HG03159 (cell line): ENCODE measurements at regions not wholly inside any gene's neighbourhood (a gene's known extent, or its start where the extent isn't known, plus 50 kb on each side); places are given as distances from the start of the nearest gene placed in this dataset.

Experiments
- ATAC-seq: cut with Tn5 transposase; IDR thresholded peaks from one replicate; pipeline ENCODE4 v1.9.1; 2021; ENCODE audit warnings: mild to moderate bottlenecking, moderate library complexity; ENCODE audit not compliant: unreplicated experiment

DNA sequence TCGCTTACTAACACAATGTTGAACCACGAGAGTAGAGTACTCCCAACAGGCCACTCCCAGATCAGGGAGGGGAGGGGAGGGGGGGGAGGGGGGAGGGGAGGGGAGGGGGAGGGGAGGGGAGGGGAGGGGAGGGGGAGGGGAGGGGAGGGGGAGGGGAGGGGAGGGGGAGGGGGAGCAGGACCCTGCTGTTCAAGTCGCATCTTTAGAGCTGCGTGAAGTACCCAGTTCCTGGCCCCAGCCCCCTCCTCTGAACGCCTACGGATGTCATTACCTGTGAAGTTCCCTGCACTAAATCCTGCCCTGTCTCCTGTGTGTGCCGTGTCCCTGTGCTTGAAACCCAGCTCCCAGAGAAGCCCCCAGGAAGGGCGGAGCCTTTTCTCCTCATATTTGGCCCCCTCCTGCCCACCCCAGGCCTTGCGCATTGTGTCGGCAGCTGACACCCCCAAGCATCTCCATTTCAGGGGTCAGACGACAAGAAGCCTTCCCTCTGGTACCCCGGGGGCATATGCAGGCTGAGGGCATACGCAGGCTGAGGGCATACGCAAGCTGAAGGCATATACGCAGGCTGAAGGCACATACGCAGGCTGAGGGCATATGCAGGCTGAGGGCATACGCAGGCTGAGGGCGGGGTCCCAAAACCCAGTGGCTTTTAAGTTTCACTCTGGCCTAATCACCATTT is 330.2 kb downstream of the C16orf95 start:
- no peak for ATAC-seq

DNA sequence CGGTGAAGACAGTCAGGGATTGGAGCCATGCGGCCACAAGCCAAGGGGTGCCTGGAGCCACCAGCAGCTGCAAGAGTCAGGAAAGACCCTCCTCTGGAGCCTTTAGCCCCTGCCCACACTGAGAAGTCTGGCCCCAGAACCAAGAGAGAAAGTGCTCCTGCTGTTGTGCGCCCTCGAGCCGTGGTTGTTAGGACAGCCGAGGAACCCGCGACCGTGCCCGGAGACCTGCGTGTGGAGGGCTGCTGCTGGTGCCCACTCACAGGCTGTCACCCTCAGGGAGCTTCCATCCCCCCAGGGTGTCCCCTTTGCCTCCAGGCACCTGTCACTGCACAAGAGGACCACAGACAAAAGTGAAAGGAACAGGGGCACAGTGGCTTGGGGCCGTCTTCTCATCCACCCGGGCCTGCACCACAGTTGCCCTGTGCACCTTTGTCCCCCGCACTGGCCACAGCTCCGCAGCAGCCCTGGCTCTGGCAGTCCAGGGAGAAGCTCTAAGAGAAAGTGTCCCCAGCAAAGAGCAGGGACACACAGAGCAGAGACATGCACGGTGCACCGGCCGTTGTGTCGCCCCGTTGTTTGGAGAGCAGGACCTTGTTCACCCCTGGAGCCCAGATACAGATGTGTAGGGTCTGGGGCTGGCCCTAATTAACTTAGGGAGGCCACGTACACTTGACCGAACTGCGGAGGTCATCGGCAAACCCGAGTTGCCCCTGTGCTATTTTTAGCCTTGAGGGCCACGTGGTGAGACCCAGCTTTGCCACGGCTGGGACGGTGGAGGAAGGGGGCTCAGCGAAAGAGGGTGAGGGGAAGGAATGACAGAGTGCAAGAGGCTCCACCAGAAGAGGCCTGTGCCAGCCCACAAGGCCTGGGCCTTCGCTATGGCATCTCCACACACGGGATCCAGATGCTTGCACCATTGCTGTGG is 329.2 kb downstream of the C16orf95 start:
- ATAC-seq: no peak

DNA sequence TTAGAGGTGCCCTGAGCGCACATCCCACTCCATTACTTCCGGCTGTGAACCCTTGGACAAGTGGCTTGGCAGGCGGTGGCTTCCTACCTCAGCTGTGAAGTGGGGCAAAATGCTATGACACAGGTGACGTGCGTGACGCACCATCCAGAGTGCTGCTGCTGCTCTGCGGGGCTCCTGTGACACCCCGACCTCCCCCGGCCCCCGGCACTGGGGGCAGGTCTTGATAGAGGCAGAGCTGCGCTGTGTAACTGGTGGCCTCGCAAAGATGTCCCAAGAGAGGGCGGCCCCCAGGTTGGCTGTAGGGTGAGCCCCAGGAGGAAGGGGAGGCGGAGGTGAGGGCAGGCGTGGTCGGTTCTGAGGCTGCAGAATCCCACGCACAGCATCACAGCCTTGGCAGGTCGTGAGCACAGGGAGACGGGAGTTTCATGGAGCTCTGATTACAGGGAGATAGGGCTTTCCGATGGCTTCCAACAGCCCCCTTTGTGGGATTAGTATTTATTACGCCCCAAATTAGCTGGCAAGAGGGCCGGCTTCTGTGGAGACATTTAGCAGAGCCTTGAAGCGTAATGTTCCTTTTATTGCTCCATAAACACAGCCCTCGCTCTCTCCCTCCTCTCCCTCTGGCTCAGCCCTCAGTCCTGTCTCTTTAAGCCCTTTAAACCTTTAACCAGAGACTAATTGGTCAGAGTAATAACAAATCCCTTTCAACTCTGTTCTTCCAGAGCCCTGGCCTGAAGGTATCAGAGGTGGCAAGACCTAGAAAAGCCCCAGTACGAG is 328.1 kb downstream of the C16orf95 start:
- no peak for ATAC-seq

DNA sequence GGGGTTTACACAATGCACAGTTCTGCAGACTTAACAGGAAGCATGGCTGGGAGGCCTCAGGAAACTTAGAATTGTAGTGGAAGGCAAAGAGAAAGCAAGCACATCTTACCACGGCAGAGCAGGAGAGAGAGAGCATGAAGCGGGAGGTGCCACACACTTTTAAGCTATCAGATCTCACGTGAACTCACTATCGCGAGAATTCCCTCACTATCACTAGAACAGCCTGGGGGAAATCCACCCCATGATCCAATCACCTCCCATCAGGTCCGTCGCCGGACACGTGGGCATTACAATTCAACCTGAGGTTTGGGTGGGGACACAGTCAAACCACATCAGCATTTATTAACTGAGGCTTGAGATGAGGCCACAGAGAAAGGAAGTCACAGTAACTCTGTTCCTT is 326.7 kb downstream of the C16orf95 start:
- ATAC-seq: no peak

DNA sequence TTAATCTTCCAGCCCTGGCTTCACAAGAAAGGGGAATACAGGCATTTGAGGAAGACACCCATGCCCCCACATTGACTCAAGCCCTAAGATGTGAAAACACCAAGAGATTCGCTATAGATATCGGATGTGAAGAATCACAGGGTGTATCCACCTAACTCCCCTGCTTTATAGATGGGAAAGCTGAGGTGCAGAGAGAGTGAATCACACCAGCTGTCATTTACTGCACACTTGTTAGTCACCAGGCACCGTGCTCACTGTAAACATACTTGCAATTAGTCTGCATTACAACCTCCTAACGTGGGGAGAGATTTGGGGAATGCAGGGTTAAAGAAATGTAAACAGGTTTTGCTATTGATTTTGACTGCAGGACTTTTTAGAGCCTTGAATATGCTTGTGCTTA is 325.5 kb downstream of the C16orf95 start:
- no peak for ATAC-seq

DNA sequence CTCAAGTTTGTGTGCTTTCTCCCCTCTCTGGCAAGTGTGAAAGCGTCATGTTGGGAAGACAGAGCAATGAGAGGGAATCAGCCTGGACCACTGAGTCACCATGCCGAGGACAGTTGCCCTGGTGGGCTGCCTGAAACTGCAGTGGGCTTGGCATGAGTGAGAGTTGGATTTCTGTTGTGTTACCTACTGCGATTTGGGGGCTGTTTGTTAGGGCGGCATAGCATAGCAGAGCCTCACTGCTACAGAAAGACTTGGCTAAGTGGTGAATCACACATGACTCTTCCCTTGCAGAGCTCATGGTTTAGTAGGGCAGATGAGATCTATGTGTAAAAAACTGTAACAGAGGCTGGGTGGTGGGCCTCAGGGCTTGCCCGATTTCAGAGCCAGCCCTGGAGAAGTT is 324.6 kb downstream of the C16orf95 start:
- ATAC-seq: no peak

DNA sequence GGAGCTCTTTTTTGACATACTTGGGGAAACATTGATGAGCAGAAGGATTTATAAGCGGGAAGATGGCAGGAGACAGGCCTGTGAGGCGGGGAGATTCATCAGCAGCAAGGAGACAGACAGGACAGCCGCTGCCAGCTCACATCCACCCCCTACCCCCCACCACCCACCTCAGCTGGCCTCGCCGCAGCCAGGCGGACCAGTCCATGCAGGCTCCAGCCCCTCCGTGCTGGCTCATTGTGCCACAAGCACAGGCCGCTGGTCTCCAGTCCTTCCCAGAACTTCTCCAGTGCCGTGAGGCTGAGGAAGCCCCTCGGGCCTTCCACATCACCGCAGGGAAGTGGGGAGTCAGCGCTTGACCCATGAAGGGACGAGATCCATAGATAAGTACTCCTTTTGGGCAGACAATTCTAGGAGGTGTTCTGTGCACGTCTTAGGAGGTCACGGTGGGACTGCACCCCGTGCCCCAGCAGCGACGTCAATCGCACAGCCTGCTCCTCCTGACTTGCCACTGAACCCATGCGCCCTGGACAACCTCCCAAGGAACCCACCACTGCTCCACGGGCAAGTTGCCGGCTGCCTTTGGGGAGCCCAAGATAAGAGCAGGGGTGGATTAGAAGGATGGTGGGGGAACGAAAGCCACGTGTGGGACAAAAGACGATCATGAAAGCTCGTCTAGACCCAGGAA is 323.6 kb downstream of the C16orf95 start:
- ATAC-seq: no peak

DNA sequence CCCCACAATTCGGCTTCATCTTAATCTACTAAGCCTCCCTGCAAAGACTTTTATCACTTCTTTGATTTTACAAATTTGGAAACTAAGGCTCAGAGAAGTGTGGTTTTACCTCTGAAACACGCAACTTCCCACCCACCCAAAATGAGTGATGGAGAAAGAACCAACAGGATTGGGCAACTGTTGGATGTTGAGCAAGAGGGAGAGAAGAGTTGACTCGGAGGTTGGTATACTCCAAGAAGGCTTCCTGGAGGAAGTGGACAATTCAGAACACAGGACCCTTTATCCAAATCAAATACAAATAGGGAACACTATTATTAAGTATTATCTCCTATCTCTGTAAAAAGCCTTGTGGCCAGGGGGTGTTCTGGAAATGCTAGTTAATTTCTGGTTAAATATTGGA is 323.0 kb downstream of the C16orf95 start:
- ATAC-seq: no peak

DNA sequence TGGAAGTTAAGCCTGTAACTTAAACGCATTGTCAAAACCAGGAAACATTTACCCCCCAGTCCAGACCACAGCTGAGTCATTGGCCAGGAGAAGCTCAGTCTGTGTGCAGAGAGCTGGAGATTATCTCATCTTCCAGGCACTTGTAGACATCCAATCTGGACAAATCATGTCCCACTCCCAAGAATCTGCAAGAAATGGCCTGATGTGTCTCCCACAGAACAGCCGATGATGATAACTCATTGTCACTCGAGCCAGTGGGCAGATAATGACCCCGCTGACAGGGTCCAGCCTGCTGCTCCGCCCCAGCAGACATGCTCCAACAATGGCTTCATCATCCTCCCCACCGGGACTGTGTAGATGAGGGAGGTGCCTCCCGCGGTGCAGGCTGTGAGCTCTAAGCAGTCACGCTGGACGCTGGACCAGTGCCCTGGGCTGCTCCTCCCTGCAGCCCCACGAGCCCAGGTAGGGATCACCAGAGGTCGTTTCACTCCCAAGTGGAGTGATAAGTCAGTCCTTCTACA is 322.5 kb downstream of the C16orf95 start:
- no peak for ATAC-seq

DNA sequence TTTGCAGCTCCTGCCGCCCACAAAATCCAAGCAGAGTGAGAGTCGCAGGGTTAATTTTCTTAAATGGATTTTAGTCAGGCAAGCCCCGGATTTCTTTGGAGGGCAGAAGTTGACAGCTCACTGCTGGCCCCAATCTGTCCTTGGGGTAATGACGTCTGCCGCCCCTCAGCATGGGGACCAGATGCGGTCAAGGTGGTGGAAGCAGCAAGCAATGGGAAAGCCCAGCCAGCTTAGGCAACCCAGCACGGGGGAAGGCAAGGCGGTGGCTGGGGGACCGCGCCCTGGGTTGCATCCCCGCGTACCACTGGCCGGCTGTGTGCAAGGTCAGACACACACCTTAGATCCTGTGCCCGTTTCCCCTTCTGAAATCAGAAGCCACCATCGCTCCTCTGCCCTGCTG is 321.7 kb downstream of the C16orf95 start:
- no peak for ATAC-seq

DNA sequence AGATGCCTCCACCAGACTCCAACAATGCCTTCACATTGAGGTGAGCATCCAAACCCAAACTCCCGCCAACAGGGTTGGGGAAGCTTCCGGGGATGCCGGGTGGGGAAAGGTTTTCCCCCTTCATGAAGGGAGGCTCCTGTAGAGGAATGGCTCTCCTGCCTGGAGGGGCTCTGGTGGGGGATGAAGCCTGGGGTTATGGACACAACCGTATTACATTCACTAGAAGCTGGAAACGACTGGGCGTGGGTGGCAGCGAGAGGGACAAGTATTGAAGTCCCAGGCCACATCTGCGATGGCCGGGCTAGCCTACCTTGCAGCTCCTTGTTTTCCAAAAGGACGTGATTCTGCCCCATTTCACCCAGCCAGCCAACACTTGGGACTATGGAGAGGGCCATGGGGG is 321.1 kb downstream of the C16orf95 start:
- no peak for ATAC-seq

DNA sequence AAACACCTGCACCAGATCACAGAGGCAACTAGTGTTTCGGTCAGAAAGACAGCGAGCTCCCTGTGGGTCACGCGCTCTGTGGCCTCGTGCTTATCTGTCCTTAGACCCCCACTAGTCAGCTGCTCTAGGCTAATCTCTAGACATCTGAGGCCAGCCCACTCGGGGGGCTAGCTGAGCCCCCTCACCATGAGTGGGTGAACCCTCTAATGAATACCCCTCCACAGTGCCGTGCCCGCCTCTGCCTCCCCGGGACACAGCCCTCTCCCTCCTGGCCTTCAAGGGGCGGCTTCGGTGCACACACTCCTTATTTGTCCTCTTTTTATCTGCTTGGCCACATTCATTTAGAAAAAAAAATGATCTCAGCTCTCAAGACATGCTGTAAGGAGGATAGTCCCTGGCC is 320.1 kb downstream of the C16orf95 start:
- ATAC-seq: no peak

DNA sequence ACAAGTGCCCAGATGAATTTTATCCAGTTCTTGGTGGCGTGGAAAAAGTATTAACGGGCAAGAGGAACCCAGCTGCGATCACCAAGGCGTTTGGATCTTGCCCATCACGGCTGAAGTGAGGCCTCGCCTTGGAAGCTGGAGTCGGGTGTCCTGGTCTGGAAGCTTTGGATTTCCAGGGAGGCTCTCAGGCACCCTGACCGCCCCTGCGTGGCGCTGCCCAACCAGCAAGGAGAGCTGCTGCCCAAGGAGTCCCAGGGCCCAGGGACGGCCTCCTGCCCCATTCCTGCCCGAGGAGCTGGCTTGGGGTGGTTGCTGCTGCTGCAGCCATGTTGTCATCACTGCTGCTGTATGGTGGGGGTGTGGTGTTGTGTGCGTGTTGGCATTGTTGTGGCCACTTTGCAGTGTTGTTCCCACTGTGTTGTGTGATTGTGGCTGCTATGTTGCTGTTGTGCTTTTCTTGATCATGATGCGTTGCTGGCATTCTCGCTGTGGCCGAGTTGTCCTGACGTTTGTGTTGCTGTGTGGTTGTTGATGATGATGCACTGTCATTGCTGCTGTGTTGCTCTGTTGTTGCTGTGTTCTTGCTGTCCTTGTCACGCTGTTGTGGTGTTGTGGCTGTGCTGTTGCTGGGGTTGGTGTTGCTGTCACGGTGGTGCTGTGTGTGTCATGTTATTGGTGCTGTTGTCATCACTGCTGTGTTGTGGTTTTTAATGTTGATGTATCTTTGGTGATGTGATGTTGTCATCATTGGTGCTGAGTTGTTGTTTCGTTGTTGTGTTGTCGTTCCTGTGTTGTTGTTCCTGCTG is 318.8 kb downstream of the C16orf95 start:
- ATAC-seq: no peak

DNA sequence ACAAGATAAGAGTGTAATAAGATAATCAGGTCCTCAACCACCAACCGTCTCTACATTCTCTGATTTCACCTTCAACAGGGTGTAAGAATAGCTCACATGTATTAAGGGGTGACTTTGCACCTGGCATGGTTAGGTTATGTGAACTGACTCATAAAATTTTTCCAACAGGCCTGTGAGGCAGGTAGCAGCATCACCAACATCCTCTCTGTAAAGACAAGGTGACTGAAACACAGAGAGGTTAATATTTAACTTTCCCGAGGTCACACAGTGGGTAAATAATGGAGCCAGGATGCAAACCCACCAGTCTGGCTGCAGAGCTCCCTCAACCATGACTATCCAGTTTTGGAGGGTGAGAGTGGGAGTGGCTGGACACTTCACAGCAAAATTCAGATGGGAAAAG is 317.2 kb downstream of the C16orf95 start:
- ATAC-seq: no peak

DNA sequence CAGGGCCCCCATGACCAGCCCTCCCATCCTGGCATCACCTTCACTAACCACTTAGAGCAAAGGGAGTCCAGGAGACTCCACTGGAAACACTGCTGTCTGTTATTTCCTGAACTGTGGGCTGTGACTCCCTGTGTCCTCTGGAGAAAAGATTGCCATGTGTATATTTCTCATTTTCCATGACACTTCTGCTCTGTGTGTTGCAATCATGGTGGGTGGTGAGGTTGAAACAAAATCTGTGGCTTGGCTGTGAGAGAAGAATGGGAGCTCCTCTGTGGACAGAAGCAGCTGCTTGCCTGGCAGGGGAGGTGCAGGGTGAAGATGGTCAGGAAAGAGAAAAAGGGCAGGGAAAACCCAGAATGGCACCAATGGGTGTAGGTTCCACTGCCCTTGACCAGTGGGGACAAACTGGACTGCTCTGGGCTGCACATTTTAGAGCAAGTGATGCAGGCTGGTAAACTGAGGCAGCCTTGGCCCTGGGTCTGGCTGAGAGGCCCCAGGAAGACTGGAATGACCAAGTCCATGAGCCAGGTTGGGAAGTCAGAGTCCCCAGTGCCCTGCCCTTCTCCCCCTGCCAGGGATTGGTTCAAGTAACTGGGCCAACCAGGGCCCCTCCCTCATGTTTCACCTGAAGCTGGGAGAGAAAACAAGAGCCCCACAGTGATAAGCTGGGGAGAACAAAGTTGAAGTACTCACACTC is 314.3 kb downstream of the C16orf95 start:
- ATAC-seq: no peak

DNA sequence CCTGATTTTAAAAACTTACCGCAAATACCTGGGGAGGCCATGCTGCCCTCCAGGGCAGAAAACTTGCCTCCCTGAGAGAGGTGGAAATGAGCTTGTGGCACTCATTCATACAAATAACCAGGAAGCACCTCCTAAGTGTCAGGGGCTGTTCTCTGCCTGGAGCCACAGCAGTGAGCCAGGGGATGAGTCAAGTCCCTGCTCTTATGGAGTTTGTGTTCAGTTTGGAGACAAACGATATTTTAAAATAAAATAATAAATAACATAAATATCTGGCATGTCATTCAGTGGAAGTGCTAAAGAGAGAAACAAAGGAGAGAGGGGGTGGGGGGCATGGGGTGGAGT is 313.8 kb downstream of the C16orf95 start:
- no peak for ATAC-seq

DNA sequence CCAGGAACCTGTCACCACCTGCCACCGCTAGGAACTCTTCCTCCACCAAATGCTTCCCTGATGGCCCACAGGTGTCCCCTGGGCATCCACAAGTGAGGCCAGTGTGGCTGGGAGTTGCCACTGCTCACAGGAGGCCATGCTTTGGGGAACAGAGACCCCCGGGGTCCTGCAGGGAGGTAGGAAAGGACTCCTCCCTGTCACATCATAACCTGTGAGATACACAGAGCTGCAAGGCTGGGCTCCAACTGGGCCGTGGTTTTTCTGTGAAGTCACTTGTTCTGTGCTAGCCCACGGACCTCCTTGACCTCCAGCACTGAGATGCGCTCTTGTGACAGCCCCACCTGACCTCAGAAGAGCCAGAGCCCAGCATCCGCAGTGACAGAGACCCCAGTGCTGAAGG is 311.2 kb downstream of the C16orf95 start:
- ATAC-seq: no peak

DNA sequence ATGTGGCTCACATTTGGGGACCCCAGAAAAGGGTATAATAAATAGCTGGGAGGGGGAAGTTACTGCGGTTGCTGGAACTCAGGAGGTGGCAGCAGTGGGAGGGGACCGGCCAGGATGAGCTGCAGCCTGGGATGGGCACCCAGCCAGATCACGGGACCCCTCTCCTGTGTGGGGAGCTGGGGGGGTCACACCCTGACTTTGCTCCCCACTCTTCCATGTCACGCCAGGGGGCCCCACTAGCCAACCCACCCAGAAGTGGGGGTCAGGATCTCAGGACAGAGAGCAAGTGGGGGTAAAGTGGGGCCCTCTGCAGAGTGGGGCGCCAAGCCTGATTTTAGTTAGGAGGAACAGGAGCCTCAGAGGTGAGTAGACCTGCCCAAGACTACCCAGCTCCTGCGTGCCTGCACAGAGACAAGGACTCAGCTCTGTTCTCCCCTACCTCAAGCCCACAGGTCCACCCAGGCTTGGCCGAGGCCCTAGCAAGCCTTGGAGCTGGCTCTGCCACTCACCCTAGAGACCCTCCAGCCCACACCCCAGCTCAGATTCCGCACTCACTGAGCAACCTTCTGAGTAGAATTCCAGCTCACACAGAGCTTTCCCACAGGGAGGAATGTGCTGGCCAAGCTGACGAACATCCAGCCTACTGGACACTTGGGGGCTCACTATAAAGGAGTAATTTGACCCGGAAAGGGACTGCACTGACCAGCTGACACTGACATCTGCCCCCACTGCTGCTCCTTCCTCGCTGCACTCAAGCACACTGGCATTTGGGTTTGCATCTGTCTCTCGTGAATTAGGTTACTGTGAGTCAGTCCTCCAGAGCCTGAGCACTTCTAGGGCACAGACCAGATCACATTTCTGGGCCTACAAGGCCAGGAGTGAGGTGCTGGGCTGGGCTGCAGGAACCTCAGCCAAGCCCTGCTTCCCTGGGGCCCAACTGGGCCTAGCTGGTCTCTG is 310.1 kb downstream of the C16orf95 start:
- no peak for ATAC-seq
